ENCODE measurements at regions not wholly inside any gene's neighbourhood (a gene's known extent, or its start where the extent isn't known, plus 50 kb on each side); places are given as distances from the start of the nearest gene placed in this dataset.

GRCh38 chr17:79501910-79502309 is 108.9 kb downstream of the RBFOX3 start:
- no peak for DNase-seq (ENCODE audit: low read depth)

GRCh38 chr17:79500745-79501618 is 109.9 kb downstream of the RBFOX3 start:
- DNase-seq (ENCODE audit: low read depth) = no peak

- DNase-seq (ENCODE audit: low read depth) = no peak
These were observed 112.0 kb downstream of the RBFOX3 start for GRCh38 chr17:79498854-79499253.

GRCh38 chr17:79497777-79498348 is 113.0 kb downstream of the RBFOX3 start:
- DNase-seq (ENCODE audit: low read depth) = no peak

GRCh38 chr17:79496422-79497005 is 114.3 kb downstream of the RBFOX3 start:
- no peak for DNase-seq (ENCODE audit: low read depth)

- DNase-seq (ENCODE audit: low read depth) = no peak
These were observed 115.2 kb downstream of the RBFOX3 start for GRCh38 chr17:79495665-79496064.

GRCh38 chr17:79491006-79491405 is 119.8 kb downstream of the RBFOX3 start:
- DNase-seq (ENCODE audit: low read depth) = no peak

GRCh38 chr17:79490530-79490929 is 120.3 kb downstream of the RBFOX3 start:
- DNase-seq (ENCODE audit: low read depth) = no peak

GRCh38 chr17:79487149-79487548 is 123.7 kb downstream of the RBFOX3 start:
- DNase-seq (ENCODE audit: low read depth) = no peak

- DNase-seq (ENCODE audit: low read depth) = no peak
These were observed 124.9 kb downstream of the RBFOX3 start for GRCh38 chr17:79485991-79486390.

- no peak for DNase-seq (ENCODE audit: low read depth)
These were observed 125.3 kb downstream of the RBFOX3 start for GRCh38 chr17:79485419-79485985.

GRCh38 chr17:79484600-79485418 is 126.0 kb downstream of the RBFOX3 start:
- DNase-seq (ENCODE audit: low read depth) = no peak

GRCh38 chr17:79483842-79484241 is 127.0 kb downstream of the RBFOX3 start:
- DNase-seq (ENCODE audit: low read depth) = no peak

GRCh38 chr17:79482727-79483521 is 127.9 kb downstream of the RBFOX3 start:
- no peak for DNase-seq (ENCODE audit: low read depth)

GRCh38 chr17:79479876-79480275 is 131.0 kb downstream of the RBFOX3 start:
- DNase-seq (ENCODE audit: low read depth) = no peak

GRCh38 chr17:79478841-79479240 is 132.0 kb downstream of the RBFOX3 start:
- no peak for DNase-seq (ENCODE audit: low read depth)

- no peak for DNase-seq (ENCODE audit: low read depth)
These were observed 132.8 kb downstream of the RBFOX3 start for GRCh38 chr17:79478051-79478461.

- DNase-seq (ENCODE audit: low read depth) = no peak
These were observed 134.7 kb downstream of the RBFOX3 start for GRCh38 chr17:79476074-79476652.

GRCh38 chr17:79473876-79474440 is 136.9 kb downstream of the RBFOX3 start:
- DNase-seq (ENCODE audit: low read depth) = no peak

- DNase-seq (ENCODE audit: low read depth) = no peak
These were observed 137.6 kb downstream of the RBFOX3 start for GRCh38 chr17:79473111-79473875.
